Peyer's patch (tissue), 4 donors: ENCODE measurements at regions not wholly inside any gene's neighbourhood (a gene's known extent, or its start where the extent isn't known, plus 50 kb on each side); places are given as distances from the start of the nearest gene placed in this dataset.

Source experiments
- POLR2A ChIP-seq, 2 donors: fragments of 450-650 bp; IDR thresholded peaks; one replicate each; pipeline ENCODE4 v1.5.1; 2017; ENCODE audit warnings: antibody characterized with exemption in 2 of 2, mild to moderate bottlenecking in 2 of 2, moderate library complexity in 2 of 2
- TF ChIP-seq, protein P1 (sequence below), 6 experiments: fragments of 450-650 bp in 4 of 6; fragments of 200-600 bp in 2 of 6; sonication (generic) in 1 of 6; IDR thresholded peaks; one replicate each; pipeline ENCODE4 v1.5.1; 2017 to 2019; ENCODE audit warnings: antibody characterized with exemption in 6 of 6, mild to moderate bottlenecking in 3 of 6, moderate library complexity in 1 of 6

DNA sequence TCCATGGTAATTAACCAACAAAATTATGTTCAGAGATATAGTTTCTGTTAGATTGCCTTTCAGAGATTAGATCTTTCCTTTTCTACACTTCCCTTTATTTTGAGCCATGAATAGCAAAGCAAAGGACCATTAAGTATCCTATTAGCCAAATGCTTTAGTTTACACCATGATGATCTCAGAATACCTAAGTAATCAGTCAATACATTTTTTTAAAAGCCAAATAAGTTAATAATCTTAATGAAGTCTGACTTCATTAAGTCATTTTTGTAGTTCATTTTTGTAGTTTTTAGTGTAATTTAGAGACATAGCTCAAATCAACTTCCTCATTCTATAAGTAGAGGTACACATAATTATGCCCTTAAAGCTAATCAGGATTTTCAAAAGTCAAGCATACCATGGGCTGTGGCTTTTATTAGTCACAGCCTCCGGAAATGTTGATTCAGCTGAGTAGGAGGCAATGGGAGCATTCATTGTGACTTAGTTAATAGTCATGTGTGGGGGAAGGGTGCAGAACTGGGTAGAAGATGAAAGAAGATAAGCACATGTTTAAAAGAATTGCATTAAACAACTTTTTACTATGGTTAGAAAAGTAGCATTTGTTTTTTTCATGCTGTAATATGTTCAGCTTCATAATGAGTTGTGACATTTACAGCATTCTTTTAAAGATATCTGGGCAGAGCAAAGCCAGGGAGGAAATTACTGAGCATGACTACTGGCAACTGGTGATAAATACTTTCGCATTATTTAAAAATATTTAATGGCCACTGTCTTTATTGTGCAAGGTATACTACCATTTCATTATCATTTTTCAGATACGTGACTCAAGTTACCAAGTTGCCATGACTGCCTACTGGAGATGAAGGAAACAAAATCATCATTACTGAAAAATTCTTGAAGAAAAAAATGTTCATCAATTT lies 57.3 kb upstream of the CCDC71L start:
- TF ChIP-seq, protein P1, sequence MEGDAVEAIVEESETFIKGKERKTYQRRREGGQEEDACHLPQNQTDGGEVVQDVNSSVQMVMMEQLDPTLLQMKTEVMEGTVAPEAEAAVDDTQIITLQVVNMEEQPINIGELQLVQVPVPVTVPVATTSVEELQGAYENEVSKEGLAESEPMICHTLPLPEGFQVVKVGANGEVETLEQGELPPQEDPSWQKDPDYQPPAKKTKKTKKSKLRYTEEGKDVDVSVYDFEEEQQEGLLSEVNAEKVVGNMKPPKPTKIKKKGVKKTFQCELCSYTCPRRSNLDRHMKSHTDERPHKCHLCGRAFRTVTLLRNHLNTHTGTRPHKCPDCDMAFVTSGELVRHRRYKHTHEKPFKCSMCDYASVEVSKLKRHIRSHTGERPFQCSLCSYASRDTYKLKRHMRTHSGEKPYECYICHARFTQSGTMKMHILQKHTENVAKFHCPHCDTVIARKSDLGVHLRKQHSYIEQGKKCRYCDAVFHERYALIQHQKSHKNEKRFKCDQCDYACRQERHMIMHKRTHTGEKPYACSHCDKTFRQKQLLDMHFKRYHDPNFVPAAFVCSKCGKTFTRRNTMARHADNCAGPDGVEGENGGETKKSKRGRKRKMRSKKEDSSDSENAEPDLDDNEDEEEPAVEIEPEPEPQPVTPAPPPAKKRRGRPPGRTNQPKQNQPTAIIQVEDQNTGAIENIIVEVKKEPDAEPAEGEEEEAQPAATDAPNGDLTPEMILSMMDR (IDR thresholded peaks at IDR 0.05): no peak
- TF ChIP-seq POLR2A (IDR thresholded peaks at IDR 0.05): no peak
